ENCODE measurements at regions not wholly inside any gene's neighbourhood (a gene's known extent, or its start where the extent isn't known, plus 50 kb on each side); places are given as distances from the start of the nearest gene placed in this dataset.
A peak's percentile ranks its signal among the peaks of the same experiment; 100 is the strongest.

DNA sequence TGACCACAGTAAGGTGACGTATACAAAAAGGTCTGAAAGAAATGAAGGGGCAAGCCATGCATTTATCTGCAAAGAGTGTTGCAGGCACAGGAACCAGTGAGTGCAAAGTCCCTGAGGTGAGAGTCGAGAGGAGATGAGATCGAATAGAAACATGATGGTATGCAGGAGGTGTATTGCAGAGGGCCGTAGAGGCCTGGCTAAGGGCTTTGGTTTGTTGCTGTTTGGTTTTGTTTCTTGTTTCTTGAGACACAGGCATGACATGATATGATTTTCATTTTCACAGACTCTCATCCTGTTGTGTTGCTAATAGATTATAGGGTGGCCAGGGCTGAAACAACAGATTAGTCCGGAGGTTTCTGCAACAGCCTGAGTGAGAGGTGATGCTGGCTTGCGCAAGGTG is 80.4 kb downstream of the HSPH1 start:
- DNase-seq (ENCODE audit: low read depth): no peak

DNA sequence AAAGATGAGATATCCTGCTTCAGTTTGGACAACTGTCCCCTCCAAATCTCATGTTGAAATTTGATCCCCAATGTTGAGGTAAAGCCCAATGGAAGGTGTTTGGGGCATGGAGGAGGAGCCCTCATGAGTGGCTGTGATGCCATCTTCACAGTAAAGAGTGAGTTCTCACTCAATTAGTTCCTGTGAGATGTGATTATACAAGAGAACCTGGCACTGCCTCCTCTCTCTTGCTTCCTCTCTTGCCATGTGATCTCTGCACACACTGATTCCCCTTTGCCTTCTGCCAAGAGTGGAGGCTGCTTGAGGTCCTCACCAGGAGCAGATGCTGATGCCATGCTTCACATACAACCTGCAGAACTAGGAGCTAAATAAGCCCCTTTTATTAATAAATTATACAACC is 86.9 kb downstream of the HSPH1 start:
- no peak for DNase-seq (ENCODE audit: low read depth)

DNA sequence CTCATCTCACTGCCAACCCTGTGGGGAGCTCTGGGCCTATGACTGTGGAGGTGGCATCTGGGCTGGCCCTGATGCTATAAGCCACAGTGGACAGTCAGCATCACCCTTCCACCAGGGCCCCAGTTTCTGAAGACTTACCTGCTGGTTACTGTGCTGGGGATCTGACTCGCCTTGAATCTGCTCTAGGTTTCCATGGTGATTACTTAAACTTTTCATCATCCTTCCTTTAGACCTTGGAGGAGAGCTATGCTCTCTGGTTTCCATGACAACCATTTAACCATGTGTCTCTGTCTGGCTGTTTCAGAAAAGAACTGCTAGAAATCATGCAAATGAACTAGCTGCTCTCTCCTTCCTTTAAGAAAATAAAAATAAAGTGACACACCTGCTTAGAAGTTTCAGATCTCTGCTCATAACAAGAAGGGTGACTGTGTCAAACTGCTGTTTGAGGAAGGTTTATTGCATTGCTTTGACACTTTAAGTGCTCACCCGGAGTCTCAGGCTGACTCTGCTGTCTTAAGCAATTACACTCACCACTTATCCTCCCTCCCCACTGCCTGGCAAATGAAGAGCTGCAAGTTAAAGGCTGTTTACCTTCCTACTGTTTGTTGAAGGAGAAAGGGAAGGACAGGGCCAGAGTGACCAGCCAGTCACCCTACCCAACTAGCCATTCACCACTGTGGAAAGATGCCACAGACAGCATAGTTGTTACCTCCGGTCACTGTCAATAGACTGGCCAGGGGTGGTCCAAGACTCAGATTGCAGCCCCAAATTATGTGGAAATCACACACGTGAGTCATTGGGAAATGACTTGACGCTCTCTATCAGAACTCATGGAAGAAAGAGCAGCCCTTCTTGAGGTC is 87.6 kb downstream of the HSPH1 start:
- peak; percentile 52 for DNase-seq (ENCODE audit: low read depth)

DNA sequence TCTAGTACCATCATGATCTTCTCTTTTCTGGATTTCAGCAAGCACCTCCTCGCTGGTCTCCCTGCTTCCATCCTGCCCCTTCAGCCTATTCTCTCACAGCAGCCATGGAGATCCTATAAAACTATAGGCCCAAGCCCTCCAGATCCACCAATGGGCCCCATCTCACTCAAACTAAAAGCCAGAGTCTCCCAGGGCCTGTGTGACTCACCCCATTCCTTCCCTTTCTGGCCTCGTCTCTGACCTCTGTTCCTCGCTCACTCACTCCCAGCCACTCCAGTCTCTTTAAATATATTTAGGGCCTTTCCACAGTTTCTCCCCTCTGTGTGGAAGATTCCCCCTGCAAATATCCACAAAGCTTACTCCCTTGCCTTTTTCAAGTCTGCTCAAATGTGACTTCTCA is 89.7 kb downstream of the HSPH1 start:
- peak; percentile 51 for DNase-seq (ENCODE audit: low read depth)

DNA sequence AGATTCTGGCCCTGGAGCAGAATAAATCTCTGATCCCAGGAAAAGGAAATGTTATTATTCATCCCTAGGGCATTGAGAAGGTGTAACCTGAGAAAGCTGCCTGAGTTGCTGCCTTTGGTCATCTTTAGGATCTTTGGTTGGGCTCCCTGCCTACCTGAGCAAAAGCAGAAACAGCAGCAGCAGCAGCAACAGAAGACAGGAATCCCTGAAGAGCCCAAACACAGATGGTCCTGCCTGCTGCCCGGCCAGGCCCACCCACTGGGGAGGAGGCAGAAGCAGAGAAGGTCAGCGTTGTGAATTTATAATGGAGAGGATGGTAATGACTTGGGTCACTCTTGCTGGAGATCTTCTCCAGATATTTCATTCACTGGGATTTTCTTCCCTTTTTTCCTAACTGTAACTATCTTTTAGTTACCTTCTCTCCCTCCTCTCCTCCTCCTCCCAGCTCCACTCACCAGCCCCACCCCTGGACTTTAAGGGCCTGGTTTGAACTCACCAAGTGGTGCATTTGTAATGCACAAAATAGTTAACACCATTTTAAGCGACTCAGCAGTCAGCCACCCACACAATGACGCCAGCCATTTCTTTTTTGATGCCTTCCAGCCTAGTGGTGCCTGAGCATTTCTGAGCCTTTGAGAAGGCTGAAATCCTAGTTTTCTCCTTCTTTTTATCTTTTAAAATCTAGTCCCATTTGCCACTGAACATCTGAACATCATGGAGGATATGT is 91.7 kb downstream of the HSPH1 start:
- no peak for DNase-seq (ENCODE audit: low read depth)

DNA sequence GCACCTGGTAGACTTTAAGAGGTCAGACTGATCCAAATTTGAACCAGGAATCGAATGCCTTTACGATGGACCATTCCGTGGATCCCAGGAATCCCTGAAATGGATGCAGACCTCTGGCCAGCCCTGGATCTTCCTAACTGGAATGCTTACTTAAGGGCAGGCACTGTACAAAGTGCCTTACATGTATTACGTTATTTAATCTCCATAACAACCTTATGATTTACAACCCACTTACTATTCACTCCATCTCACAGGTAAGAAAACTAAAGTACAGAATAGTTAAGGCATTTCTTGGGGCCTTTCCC is 93.6 kb downstream of the HSPH1 start:
- DNase-seq (ENCODE audit: low read depth): no peak

DNA sequence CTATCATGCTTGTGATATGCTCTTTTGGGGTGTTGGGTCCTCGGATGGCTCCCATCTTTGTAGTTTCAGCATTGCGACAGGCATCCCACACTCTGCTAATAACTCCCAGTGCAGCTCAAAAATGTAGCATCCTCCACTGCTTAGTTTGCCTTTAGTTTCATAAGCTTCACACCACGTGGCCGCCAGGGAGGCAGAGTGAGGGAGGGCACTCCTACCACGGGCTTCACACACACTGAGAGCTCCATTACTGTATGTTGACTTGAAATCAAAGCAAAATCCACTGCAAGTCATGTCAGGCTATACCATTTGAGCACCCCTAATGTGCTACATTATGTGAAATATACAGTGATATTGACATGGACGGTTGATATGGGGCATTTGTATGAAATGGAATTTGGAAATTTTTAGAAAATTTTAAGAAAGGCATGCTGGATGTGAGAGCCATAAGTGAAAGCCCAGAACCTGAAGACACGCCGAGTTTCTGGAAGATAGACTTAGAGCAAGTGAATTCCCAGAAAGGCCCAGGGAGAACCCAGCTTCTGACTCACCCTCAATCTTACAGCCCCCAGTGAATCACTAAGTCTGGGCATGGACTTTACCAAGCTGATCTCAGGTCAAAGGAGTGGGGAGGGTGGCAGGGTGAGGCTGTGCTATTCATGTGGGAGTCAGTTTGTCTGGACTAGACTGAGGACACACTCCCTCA is 94.1 kb downstream of the HSPH1 start:
- DNase-seq (ENCODE audit: low read depth): peak; percentile 77

DNA sequence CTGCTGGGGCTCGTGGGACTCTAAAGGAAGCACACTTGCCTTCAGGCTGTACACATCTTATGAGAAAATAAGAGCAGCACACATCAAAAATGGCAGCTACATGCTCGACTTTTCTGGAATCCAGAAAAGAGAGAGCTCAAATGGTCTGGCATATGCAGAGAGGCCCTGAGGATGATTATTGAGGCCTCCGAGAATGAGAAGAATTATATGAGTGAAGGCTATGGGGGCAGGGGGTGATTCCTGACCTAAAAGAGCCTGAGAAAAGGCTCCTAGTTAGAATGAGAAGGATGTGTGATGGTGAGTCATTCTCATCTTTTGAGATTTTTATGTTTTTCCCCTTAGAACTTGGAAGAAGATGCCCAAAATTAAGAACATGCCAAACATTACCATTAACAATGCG is 97.1 kb downstream of the HSPH1 start:
- no peak for DNase-seq (ENCODE audit: low read depth)

DNA sequence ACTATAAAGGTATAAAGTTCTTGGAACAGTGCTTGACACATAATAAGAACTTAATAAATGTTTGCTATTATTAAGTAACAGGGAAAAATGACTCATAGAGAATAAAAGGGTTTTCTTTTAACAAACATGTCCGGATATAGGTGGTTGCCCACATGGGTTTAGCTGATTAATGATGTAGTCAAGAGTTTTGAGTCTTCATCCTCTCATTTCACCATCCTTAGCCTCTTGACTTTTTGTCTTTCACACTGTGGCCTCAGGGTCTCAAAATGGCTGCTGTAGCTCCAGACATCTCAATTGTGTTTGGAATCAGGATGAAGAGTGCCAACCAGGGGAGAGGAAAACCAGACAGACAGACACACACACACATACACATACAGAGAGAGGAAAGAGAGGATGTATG is 97.9 kb downstream of the HSPH1 start:
- DNase-seq (ENCODE audit: low read depth): no peak

DNA sequence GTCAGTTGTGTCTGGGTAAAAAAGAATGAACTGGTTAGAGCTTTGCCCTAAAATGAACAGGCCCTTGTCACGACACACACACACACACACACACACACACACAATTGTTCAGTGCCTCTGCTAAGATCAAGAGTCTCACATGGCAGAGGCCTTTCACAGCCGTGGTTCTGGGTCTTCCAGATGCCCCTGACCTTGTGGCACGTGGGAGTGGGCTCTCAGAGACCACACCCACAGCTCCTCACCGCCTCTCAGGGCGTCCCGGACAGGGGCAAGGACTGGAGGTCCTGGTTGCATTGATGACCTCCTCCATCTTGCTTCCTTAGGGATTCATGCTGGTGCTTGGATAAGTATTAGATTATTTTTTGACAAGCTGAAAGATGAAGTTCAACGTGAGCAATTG is 101.0 kb downstream of the HSPH1 start:
- DNase-seq (ENCODE audit: low read depth): no peak

DNA sequence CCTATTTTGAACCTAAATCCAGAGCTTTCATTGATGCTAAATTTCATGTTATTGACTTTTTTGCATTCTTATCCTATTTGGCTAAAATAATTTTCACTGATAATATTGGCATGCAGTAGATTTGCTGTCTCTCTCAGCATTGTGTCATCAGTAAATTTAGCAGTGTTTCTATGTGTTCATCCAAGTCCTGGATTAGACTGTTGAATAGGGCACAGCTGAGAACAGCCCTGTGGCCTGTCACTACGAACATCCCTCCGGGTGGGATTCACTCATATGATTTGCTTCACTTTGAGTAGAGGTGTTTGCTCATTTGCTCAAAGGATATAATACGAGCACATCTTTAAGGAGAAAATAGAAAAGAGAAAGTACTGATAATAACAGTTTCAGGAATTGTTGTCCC is 101.5 kb downstream of the HSPH1 start:
- DNase-seq (ENCODE audit: low read depth): no peak

DNA sequence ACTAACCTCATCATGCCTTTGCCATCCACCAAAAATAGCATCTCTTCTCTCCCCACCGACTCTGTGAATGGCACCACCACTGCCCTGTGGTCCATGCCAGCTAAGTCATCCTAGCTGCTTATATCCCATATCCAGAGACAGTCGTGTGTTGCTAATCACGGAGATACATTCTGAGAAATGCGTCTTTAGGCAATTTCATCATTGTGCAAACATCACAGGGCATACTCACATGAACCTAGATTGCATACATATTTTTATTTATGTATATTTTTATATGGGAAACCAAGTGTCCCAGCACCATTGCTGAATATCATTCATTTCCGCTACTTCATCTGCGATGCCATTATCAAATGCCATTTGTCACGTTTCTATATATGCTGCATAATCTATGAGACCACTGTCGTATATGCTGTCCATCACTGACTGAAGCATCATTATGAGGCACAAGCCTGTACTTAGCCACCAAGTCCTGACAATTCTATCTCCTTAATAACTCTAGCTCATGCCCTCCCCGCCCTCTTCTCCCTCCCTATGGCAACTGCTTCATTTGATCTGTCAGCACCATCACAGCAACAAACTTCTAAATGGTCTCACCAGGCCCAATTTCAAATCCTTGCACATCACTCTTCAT is 104.2 kb downstream of the HSPH1 start:
- DNase-seq (ENCODE audit: low read depth): no peak

DNA sequence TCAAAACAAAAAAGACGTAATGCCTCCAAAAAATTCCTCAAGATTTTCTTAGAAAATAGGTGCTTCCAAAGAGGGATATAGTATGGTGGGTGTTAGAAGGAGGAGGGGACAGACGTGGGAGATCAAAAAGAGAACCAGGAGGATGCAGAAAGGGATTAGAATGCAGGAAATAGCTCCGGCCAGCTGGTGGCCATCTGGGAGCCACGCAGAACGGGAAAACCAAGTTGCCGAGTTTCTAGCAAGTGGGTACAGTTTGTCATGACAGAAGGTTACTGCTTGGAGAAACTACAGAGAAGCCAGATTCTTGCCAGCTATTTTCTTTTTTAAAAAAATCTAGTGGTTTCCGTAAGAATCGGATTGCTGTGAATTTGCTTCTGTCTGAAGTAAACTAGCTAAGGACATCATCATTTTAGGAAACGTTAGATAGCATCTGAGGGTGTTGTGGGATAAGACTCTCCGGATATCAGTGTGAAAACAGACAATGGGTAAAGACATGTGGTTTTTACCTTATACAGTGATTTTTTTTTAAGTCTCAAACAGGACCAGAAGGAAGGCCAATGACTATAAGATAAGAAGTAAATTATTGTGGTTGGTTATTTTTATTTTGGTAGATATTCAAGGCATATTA is 104.9 kb downstream of the HSPH1 start:
- DNase-seq (ENCODE audit: low read depth): no peak

DNA sequence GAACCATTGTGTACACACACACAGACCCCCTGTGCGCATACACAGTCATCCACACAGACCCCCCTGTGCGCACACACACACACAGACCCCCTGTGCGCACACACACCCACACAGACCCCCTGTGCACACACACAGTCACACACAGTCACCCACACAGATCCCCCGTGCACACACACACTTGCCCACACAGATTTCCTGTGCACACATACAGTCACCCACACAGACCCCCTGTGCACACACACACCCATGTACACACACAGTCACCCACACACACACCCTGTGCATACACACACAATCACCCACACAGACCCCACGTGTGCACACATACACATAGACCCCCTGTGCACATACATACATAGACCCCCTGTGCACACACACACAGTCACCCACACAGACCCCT is 106.1 kb downstream of the HSPH1 start:
- DNase-seq (ENCODE audit: low read depth): no peak

DNA sequence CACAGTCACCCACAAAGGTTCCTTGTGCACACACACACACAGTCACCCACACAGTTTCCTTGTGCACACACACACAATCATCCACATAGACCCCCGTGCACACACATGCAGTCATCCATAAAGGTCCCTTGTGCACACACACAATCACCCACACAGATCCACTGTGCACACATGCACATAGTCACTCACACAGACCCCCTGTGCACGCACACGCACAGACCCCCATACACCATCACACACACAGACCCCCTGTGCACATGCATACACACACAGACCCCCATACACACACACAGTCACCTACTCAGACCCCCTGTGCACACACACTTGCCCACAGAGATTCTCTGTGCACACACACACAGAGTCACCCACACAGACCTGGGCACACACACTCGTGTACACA is 107.1 kb downstream of the HSPH1 start:
- DNase-seq (ENCODE audit: low read depth): no peak

DNA sequence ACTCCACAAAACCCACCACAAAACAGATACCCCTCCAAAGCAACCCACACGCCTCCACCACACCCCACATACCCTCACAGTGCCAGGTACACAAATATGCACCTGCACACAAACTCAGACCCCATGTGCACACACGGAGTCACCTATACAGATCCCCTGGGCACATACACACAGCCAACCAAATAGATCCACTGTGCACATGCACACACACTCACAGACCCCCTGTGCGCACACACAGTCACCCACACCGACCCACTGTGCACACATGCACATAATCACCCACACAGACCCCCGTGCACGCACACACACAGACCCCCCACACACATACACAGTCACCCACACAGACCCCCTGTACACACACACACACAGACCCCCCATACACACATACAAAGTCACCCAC is 107.8 kb downstream of the HSPH1 start:
- no peak for DNase-seq (ENCODE audit: low read depth)

DNA sequence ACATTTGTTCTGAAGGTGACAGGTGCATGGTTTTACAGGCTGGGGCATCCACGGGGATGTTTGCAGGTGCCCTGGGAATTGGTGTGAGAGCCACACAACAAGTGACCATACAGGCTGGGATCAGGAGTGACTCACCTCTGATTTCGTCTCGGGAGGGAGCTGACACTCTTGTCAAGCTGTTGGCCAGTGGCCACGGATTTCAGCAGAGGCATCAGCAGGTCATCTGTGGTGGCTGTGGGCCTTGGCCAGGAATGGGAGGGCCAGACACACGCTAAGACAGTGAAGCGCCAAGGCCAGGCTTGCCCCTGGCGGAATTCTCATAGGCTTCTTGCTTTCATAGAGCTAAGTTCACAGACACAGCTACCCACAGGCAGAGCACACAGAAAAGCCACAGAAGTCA is 108.6 kb downstream of the HSPH1 start:
- peak; percentile 44 for DNase-seq (ENCODE audit: low read depth)

DNA sequence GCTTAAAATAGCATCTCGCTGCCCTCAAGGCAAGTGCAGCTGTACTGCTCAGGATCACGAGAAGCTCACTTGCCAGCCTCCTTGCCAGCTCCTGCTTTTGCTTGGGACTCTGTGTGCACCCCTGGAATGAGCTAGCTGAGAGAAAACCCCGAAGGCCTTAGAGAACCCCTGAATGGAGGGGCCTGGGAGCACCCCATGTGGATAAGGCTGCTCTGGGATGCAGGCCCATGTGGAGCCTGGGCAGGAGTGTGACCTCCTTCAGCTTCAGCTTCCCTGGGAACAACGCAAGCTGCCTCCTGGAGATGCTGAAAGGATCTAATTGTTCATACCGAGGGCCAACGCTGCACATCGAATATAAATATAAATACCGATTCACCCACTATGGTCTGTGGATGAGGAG is 109.2 kb downstream of the HSPH1 start:
- no peak for DNase-seq (ENCODE audit: low read depth)

DNA sequence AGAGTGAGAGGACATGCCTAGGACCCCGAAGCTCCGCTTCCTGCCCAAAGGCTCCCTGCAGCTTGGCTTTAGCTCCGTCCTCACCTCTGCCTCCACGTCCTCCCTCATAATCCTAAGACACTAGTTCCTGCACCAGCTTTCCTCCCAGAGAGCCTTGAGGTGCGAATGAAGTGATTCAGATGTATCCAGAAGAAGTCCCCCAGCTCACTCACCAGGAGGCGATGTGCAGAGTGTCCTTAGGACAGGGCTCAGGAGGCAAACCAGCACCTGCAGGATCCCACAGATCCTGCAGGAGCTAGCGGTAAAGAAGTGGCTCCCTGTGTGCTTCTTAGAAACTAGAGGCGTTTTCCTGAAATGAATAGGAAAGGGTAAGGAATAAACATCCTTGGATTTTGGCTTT is 109.7 kb downstream of the HSPH1 start:
- DNase-seq (ENCODE audit: low read depth): peak; percentile 42

DNA sequence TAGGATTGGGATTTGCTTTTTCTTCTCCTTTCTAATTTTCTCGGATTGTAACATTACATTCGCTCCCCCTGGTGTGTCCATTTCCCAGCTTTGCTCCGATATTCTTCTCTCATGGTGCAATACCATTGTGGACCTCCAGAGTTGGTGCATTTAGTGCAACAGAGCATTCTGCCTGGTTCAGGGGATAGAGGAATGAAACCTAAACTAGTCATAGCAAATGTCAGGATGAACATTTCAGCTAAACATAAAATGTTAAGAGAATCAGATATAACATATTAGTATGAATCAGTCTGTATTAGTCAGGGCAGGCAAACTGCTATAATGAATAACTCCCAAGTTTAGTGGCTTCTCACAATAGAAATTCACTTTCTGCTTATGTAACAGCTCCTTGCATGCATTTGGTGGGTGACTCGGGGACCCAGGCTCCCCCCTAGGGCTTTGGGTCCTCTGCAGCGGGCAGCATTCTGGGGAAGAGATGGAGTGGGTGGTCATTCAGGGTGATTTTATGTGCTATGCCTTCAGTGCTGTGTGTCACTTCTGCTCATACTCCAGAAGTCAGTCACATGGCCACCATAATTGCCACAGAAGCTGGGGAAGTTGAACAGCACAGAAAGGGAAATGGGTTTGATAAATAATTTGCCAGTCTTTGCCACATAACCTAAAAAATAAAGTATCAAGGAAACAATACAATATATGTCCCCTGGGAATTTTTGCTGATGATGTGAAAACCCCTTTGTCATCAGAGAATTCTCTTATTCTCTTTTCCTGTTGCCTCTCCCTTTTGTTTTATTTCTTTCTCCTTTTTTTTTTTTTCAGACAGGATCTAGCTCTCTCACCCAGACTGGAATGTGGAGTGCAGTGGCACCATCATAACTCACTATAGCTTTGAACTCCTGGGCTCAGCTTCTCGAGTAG is 111.0 kb downstream of the HSPH1 start:
- peak; percentile 65 for DNase-seq (ENCODE audit: low read depth)

DNA sequence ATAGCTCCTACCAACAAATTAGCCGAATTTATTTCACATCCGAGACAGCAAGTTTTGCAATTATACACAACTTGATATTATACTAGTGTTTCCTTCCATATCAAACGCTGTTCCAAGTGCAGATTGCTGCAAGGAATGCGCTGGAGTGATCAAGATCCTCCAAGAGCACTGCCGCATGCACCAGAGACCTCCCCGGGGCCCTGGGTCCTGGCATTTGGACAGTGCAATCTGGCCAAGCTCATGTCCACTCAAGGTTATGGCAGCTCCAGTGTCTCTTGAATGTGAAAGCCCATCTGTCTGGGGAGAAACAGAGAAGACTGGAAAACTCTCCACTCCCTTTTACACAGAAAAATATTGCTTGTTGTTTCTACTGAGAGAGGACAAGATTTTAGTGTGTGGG is 111.9 kb downstream of the HSPH1 start:
- DNase-seq (ENCODE audit: low read depth): no peak

All from ELR (cell line).